Tibial nerve (tissue), 4 donors: ENCODE measurements at regions not wholly inside any gene's neighbourhood (a gene's known extent, or its start where the extent isn't known, plus 50 kb on each side); places are given as distances from the start of the nearest gene placed in this dataset.

Experiments used
- EP300 ChIP-seq, 2 donors: sonication (generic); formaldehyde crosslinking; IDR thresholded peaks; one replicate each; pipeline ENCODE4 v1.6.1; 2017; ENCODE audit warnings: antibody characterized with exemption in 2 of 2, mild to moderate bottlenecking in 1 of 2
- POLR2A ChIP-seq, 2 donors: fragments of 450-650 bp; IDR thresholded peaks; one replicate each; pipeline ENCODE4 v1.6.1; 2017; ENCODE audit warnings: antibody characterized with exemption in 2 of 2, mild to moderate bottlenecking in 2 of 2, moderate library complexity in 2 of 2
- TF ChIP-seq, protein P1 (sequence below), 5 experiments: fragments of 200-600 bp in 3 of 5; fragments of 450-650 bp in 2 of 5; sonication (generic) in 3 of 5; IDR thresholded peaks; one replicate each; pipeline ENCODE4 v1.5.1; 2016 to 2019; ENCODE audit warnings: antibody characterized with exemption in 5 of 5, mild to moderate bottlenecking in 3 of 5, moderate library complexity in 2 of 5

DNA sequence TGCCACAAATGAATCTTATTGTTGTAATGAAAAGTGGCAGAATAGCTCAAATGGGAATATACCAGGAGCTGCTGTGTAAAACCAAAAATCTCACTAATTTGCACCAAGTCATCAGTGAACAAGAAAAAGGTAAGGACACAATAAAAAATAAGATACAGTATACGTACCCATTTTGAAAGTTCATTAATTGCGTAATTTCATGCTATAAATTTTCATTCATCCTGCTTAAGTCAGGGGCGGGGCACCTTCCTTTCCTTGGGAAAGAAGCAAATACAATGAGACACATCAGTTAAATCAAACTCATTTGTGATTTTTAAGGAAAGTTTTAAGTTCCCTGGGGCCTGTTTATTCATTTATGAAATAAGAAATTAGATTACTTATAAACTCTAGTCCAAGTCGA is 65.4 kb downstream of the HSPA13 start:
- TF ChIP-seq, protein P1, sequence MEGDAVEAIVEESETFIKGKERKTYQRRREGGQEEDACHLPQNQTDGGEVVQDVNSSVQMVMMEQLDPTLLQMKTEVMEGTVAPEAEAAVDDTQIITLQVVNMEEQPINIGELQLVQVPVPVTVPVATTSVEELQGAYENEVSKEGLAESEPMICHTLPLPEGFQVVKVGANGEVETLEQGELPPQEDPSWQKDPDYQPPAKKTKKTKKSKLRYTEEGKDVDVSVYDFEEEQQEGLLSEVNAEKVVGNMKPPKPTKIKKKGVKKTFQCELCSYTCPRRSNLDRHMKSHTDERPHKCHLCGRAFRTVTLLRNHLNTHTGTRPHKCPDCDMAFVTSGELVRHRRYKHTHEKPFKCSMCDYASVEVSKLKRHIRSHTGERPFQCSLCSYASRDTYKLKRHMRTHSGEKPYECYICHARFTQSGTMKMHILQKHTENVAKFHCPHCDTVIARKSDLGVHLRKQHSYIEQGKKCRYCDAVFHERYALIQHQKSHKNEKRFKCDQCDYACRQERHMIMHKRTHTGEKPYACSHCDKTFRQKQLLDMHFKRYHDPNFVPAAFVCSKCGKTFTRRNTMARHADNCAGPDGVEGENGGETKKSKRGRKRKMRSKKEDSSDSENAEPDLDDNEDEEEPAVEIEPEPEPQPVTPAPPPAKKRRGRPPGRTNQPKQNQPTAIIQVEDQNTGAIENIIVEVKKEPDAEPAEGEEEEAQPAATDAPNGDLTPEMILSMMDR (IDR thresholded peaks at IDR 0.05): no peak
- TF ChIP-seq POLR2A (IDR thresholded peaks at IDR 0.05) (no peak), EP300 (IDR thresholded peaks at IDR 0.05) (no peak)
